WERI-Rb-1 (cell line): ENCODE measurements at regions not wholly inside any gene's neighbourhood (a gene's known extent, or its start where the extent isn't known, plus 50 kb on each side); places are given as distances from the start of the nearest gene placed in this dataset.

ENCODE experiments used
- DNase-seq: peaks from one replicate; pipeline ENCODE4 v3.0.0-alpha.2; 2020
- H3K27ac ChIP-seq: fragments of 250-450 bp; sonication (Bioruptor Pico); 2 replicates; pipeline ENCODE4 v1.5.1; 2020; ENCODE audit warnings: mild to moderate bottlenecking, moderate library complexity
- H3K27me3 ChIP-seq: fragments of 250-450 bp; sonication (Bioruptor Pico); 2 replicates; pipeline ENCODE4 v1.5.1; 2021; ENCODE audit warnings: mild to moderate bottlenecking, low read depth, moderate library complexity; ENCODE audit not compliant: insufficient read depth, severe bottlenecking
- H3K36me3 ChIP-seq: fragments of 250-450 bp; sonication (Bioruptor Pico); 2 replicates; pipeline ENCODE4 v1.5.1; 2020; ENCODE audit warnings: mild to moderate bottlenecking, moderate library complexity
- H3K4me3 ChIP-seq: 2 replicates; pipeline ENCODE4 v1.5.1; 2011; ENCODE audit warnings: low read depth, mild to moderate bottlenecking, control low read depth, low read length
- H3K9me3 ChIP-seq: fragments of 250-450 bp; sonication (Bioruptor Pico); 2 replicates; pipeline ENCODE4 v1.5.1; 2021; ENCODE audit warnings: mild to moderate bottlenecking, moderate library complexity; ENCODE audit not compliant: severe bottlenecking
- TF ChIP-seq, protein P1 (sequence below): IDR thresholded peaks from 2 replicates; pipeline ENCODE4 v1.5.1; 2011; ENCODE audit warnings: low read depth, mild to moderate bottlenecking, control low read depth, inconsistent platforms, low read length

DNA sequence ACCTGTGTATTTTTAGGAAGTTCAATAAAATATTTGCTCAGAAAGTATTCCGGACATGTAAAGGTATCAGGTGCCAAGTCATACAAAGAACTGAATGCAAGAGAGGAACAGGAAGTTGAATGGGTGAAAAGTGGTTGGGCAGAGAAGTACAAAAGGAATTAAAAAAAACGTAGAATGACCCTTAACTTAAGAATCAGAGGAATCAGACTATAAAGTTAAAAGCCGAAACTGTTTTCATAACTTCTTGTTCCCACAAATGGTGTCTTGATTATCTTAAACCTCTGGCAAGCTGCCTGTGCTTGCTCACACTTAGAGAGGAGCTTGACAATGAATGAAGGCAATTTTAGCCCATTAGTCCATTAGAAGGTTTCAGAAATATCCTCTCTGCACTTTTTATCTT is 81.6 kb upstream of the HHIP start:
- TF ChIP-seq, protein P1, sequence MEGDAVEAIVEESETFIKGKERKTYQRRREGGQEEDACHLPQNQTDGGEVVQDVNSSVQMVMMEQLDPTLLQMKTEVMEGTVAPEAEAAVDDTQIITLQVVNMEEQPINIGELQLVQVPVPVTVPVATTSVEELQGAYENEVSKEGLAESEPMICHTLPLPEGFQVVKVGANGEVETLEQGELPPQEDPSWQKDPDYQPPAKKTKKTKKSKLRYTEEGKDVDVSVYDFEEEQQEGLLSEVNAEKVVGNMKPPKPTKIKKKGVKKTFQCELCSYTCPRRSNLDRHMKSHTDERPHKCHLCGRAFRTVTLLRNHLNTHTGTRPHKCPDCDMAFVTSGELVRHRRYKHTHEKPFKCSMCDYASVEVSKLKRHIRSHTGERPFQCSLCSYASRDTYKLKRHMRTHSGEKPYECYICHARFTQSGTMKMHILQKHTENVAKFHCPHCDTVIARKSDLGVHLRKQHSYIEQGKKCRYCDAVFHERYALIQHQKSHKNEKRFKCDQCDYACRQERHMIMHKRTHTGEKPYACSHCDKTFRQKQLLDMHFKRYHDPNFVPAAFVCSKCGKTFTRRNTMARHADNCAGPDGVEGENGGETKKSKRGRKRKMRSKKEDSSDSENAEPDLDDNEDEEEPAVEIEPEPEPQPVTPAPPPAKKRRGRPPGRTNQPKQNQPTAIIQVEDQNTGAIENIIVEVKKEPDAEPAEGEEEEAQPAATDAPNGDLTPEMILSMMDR = no peak

DNA sequence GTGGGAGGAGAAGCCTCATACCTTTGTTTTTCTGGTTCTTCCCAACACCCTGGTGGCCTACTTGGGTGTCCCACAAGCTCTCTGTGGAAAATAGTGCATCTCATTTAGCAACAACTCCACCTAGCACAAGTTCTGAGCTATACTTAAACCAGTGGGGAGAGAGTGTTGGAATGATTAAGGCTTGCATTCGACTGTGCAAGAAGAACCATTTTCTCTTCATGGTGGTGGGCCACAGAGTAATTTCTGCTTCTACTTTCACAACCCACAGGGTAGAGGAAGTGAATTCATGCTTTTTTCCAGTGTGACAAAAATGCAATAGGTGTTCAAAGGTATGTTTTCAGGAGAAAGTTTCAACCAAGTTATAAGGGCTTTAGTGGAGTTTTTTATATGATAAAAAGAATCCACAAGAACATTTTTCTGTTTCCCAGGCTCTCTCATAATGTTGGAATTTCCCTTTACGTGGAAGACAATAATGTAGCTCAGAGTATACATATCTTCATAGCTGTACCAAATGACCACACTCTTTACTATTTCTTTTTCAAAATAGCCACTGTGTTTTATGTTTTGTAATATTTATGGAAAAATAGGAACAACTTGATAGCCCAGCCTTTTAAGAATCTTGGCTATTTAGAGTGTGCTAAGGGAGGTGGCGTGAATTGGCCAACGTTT is 80.3 kb upstream of the HHIP start:
- Histone ChIP-seq H3K27me3 (no peaks in the 10 kb centered on the region), H3K36me3 (no peaks in the 10 kb centered on the region), H3K27ac (no peak overlapping the region), H3K9me3 (no peaks in the 10 kb centered on the region), H3K4me3 (no peak overlapping the region)
- no peak for DNase-seq
- TF ChIP-seq, protein P1 = no peak

More for the DNA sequence above, 81.6 kb upstream of the HHIP start:
- Histone ChIP-seq H3K36me3 (no peaks in the 10 kb centered on the region), H3K9me3 (no peaks in the 10 kb centered on the region), H3K27me3 (no peaks in the 10 kb centered on the region), H3K27ac (no peak overlapping the region), H3K4me3 (no peak overlapping the region)
- no peak for DNase-seq

- DNase-seq = no peak
- H3K9me3 ChIP-seq = no peaks in the 10 kb centered on the region
- no peaks in the 10 kb centered on the region for H3K27me3 ChIP-seq
- H3K4me3 ChIP-seq = no peak overlapping the region
- H3K27ac ChIP-seq = no peak overlapping the region
- TF ChIP-seq, protein P1 = peak; percentile 36
- H3K36me3 ChIP-seq = no peaks in the 10 kb centered on the region
Observed at GRCh38 chr4:144572660-144573059, 73.3 kb upstream of the HHIP start.

DNA sequence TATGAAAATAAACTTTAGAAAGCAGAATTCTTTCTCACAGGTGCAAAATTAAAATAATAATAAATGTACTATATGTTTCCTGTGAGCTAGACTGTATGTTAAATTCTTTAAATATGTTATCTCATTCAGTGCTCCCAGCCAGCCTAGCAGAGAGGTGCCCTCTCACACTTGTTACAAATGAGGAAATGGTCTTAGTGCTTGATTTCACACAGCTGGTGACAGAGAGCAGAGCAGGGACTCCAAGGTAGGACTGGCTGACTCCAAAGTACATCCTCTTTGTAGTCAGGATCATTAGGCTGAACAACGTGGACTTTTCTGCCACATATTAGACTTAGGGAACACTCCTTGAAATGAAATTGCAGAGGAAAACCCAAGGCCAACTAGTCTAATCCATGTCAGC is 72.0 kb upstream of the HHIP start:
- H3K9me3 ChIP-seq = no peaks in the 10 kb centered on the region
- no peak overlapping the region for H3K4me3 ChIP-seq
- no peaks in the 10 kb centered on the region for H3K27me3 ChIP-seq
- H3K36me3 ChIP-seq = no peaks in the 10 kb centered on the region
- DNase-seq = no peak
- TF ChIP-seq, protein P1 = no peak
- H3K27ac ChIP-seq = no peak overlapping the region

- DNase-seq = no peak
- Histone ChIP-seq H3K27me3 (no peaks in the 10 kb centered on the region), H3K9me3 (no peaks in the 10 kb centered on the region), H3K4me3 (no peak overlapping the region), H3K36me3 (no peaks in the 10 kb centered on the region), H3K27ac (no peak overlapping the region)
- TF ChIP-seq, protein P1 = no peak
Observed at GRCh38 chr4:144574509-144574908, 71.4 kb upstream of the HHIP start.

GRCh38 chr4:144575181-144575580 is 70.8 kb upstream of the HHIP start:
- no peak overlapping the region for H3K4me3 ChIP-seq
- no peaks in the 10 kb centered on the region for H3K36me3 ChIP-seq
- no peaks in the 10 kb centered on the region for H3K9me3 ChIP-seq
- TF ChIP-seq, protein P1 = peak; percentile 79
- peak; percentile 57 for DNase-seq
- no peaks in the 10 kb centered on the region for H3K27me3 ChIP-seq
- H3K27ac ChIP-seq = no peak overlapping the region
